D721Med (cell line): ENCODE measurements at regions not wholly inside any gene's neighbourhood (a gene's known extent, or its start where the extent isn't known, plus 50 kb on each side); places are given as distances from the start of the nearest gene placed in this dataset.

ENCODE experiments used
- DNase-seq: peaks from one replicate; pipeline ENCODE4 v3.0.0; 2011; ENCODE audit warnings: low spot score; ENCODE audit not compliant: insufficient read length
- FAIRE-seq: peaks from 2 replicates; lab custom pipeline; 2011; peaks lifted over from hg19 to GRCh38; lab: Jason Lieb, UNC
- TF ChIP-seq, protein P1 (sequence below): IDR thresholded peaks from 2 replicates; pipeline ENCODE4 v1.5.1; 2012; ENCODE audit warnings: mild to moderate bottlenecking, control low read depth; ENCODE audit not compliant: insufficient read depth; ENCODE audit errors: missing control alignments

DNA sequence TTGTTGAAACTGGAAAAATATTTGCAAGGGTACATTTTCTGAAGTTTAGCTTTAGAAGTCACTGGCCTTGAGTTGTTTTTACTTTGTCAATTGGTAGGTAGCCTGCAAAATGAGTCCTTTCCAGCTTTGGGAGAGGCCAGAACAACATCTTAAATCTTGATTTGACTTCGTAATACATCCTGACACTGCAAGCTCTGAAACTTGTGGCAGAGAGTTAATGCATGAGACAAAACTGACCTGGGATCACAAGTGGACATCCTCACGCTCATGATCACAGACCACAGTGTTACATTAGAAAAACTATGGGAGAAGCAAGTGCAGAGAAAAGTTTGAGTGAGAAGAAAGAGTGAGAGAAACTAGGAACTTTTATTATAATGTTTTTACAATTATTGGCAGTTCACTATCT is 550.9 kb downstream of the USP25 start:
- TF ChIP-seq, protein P1, sequence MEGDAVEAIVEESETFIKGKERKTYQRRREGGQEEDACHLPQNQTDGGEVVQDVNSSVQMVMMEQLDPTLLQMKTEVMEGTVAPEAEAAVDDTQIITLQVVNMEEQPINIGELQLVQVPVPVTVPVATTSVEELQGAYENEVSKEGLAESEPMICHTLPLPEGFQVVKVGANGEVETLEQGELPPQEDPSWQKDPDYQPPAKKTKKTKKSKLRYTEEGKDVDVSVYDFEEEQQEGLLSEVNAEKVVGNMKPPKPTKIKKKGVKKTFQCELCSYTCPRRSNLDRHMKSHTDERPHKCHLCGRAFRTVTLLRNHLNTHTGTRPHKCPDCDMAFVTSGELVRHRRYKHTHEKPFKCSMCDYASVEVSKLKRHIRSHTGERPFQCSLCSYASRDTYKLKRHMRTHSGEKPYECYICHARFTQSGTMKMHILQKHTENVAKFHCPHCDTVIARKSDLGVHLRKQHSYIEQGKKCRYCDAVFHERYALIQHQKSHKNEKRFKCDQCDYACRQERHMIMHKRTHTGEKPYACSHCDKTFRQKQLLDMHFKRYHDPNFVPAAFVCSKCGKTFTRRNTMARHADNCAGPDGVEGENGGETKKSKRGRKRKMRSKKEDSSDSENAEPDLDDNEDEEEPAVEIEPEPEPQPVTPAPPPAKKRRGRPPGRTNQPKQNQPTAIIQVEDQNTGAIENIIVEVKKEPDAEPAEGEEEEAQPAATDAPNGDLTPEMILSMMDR, result no peak
- DNase-seq, result no peak
- FAIRE-seq, result no peak

DNA sequence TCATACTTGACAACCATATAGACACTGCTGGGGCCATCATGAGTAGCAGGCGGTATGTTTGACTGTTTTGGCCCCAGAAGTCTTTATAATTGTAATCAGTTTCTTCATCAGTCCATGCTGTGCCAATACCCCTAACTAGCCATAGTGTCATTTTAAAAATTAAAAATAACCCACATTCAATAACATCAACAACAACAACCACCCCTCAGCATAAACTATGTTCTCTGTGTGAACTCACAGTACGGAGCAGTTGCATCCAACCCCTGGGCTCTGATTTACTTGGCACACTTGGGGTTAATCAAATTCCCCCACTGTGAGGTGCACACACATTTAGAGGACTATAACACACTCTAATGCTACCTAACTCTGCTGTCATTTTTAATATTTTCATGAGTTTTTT is 553.7 kb downstream of the USP25 start:
- TF ChIP-seq, protein P1, result no peak
- DNase-seq (no peak), FAIRE-seq (no peak)

DNA sequence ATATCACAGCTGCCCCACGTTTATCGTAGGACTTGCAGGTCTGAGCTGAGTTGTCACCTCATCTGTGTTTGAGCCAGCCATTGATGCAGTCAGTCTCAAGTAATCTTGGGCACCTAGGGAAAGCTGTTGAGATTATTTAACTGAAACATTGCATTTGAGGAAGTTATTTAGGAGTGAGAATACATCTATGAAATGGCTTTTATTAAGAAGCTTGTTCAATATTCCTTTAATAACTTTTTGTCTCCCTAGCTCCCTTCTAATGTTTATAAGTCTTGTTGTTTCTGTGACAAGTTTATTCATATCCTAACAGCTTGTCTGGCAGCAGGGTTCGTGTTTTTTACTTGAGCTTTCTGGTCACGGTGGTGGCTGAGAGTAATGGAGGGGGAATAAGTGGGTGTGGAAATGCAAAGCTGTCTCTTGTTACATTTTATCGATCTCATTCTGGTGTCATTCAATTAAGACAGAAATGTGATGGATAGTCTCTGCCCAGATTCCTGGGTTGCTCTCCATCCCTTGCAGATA is 555.9 kb downstream of the USP25 start:
- TF ChIP-seq, protein P1, result no peak
- peak; percentile 63 for FAIRE-seq
- DNase-seq, result no peak

DNA sequence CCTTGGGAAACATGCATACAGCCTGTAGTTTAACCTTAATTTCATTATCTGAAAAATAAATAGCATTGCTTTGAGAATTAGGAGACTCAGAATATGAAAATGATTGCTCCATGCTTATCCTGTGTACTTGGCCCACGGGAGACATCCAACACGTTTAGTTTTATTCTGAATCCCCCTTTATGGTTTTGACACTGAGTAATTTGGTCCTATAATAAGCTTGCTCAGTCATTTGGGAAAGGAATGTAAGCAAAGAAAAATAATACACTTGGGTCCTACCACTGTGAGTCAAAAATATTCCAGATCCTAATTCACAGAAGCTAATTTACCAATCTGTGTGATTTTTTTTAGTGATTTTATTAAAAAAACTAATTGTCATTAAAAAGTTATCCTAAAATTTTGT is 557.3 kb downstream of the USP25 start:
- no peak for FAIRE-seq
- TF ChIP-seq, protein P1, result no peak
- no peak for DNase-seq

DNA sequence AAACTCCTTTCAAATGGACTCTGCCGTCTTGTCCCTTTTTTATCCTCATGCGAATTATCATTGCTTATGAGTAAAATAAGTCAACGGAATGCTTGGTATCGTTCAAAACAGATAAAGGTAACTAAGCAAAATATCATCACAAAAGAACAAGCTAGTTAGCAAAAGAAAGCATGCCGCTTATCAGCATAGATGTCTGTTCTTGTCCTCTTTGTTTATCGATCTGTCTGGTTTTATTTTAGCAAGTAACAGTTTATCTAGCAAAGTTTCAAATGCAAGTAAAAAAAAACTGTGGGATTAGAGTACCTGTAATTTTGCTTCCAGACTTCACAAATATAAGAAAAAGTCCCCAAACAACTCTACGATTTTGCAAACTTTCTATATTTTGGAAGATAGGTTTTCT is 561.5 kb downstream of the USP25 start:
- DNase-seq (no peak), FAIRE-seq (no peak)
- TF ChIP-seq, protein P1, result no peak

DNA sequence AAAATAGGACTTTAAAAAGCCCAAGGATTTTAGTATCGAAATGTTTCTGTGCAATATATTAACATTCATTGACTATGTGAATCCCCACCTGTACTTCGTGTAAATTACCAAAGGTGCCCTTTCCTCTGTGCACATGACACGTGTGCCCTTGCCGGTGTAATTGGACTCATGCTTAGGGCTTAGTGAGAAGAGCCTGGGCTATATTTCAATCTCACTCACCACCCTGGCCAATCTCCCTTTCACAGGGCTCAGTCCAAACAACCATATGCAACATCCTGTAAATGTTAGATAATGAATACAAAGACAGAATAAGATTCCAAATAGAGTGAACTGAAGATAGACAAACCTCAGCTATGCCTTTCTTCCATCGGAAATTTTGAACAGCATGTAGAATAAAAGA is 564.3 kb downstream of the USP25 start:
- FAIRE-seq (no peak), DNase-seq (no peak)
- TF ChIP-seq, protein P1, result no peak

DNA sequence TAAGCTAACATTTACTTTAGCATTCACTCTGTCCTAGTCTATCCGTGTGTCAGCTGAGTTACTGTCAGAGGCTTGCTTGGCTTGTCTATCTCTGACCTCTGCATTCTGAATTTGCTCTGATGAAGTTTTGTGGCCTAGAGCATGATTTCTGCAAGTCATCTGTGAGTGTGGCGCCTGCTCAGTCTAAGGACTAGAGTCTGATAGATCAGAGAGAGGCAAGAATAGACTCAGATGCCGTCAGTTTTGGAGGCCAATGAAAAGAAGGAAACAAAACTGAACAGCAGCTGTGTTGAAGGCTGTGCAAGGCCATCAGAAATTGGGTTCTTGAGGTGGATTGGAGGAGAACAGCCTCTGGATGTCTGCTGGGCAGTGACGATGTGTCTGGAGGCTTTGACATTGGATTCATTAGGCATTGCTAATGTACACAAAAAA is 573.1 kb downstream of the USP25 start:
- TF ChIP-seq, protein P1, result no peak
- DNase-seq, result no peak

More for the DNA sequence above, 573.1 kb downstream of the USP25 start:
- FAIRE-seq, result no peak
